WI38 (cell line): ENCODE measurements at regions not wholly inside any gene's neighbourhood (a gene's known extent, or its start where the extent isn't known, plus 50 kb on each side); places are given as distances from the start of the nearest gene placed in this dataset.
"Not testable (repeated sequence)": the region's sequence is repeated elsewhere in the genome, so short reads cannot be mapped to it uniquely, and the experiment has no call there.

Experiments used
- H3K4me3 ChIP-seq: 2 replicates; pipeline ENCODE4 v1.5.1; 2011; ENCODE audit warnings: low read depth, mild to moderate bottlenecking, control low read depth, low read length

DNA sequence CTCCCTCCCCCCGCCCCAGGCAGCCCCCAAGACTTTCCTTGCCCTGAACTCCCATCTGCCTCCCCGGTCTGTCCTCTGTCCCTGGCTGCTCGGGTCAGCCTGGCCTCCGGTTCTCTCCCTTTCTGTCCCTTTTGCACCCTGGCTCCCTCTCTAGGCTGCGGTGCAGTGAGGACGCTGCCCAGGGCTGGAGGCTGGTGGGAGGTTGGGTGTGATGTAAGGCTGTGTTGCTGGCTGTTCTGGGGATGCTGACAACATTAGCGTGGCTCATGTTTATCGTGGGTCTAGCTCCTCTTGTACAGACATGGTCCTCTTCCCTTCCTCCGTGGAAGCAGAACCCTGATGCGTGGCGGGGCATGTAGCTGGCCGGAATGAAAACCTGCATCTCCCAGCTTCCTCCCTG lies 357.5 kb downstream of the CNTNAP3B start:
- H3K4me3 ChIP-seq, result not testable (repeated sequence)

DNA sequence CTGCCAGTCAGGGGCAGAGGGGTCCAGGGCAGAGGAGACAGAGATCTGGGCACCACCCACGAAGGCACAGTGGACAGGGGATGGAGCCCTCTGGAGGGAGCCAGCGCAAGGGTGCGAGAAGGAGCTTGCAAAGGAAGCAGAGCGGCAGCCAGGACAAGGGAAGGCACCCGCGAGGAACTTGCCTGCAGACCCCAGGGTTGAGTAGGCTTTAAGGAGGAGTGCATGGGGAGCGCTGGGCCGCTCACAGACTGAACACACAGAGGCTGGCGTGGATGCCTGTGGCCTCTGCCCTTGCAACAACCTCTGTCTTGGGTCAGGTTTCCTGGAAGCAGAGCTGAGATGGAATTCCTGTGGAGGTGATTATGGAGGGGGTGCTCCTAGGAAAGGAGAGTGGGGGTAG lies 374.4 kb downstream of the CNTNAP3B start:
- not testable (repeated sequence) for H3K4me3 ChIP-seq

DNA sequence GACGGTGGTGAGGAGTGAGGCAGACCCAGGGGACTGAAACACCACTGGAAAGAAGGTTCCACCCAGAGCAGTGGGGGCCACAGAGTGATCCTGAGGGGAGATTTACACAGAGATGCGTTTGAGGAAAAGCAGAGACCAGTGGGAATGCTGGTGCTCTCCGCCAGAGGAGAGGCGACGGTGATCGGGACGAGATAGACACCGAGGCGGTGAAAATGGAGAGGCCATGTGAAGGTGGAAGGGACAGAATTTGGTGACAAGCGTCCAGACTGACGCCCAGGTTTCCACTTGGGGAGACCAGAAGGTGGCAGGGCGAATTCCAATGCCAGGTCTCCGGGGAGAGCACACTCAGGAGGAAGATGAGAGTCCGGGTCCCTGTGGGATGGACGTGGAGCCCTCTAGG lies 374.8 kb downstream of the CNTNAP3B start:
- H3K4me3 ChIP-seq, result not testable (repeated sequence)

DNA sequence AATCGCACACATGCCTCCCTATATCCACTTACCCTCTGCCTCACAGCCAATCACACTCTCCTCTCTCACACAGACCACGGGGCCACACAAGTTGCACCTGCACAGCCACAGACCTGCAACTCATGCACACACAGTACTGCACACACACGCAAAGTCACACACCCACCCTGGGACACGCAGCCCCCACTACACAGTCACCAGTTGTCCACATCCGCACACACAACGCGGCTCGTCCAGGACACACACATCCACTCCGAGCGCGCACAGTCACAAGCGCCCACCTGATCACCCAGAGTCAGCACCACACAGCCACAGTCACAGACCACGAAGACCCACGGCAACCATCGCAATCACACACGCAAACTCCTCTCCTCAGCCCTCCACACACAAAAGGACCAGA lies 387.3 kb downstream of the CNTNAP3B start:
- not testable (repeated sequence) for H3K4me3 ChIP-seq

DNA sequence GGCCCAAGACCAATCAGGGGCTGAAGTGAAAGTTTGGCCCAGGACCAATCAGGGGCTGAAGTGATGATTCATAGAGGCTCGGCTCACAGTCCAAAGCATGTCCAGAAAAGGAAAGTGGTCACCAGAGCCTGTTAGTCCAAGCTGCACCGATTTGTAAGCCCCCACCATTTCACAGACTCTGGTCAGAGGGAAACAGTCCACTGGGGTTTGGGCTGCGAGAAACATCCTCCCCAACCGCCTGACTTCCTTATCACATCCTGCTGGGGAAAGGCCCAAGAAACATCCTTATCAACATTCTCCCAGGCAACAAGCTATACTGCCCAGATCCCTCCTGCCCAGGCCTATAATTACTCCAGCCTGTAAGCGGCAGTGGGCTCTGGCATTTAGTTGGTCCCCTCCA lies 388.1 kb downstream of the CNTNAP3B start:
- not testable (repeated sequence) for H3K4me3 ChIP-seq

DNA sequence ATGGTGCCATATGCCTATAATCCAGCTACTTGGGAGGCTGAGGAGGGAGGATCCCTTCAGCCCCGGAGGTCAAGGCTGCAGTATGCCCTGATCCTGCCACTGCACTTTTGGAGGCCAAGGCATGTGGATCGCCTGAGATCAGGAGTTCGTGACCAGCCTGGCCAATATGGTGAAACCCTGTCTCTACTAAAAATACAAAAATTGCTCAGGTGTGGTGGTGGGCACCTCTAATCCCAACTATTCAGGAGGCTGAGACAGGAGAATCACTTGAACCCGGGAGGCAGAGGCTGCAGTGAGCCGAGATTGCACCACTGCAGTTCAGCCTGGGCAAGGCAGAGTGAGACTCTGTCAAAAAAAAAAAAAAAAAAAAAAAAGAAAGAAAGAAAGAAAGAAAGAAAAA lies 390.5 kb downstream of the CNTNAP3B start:
- not testable (repeated sequence) for H3K4me3 ChIP-seq

DNA sequence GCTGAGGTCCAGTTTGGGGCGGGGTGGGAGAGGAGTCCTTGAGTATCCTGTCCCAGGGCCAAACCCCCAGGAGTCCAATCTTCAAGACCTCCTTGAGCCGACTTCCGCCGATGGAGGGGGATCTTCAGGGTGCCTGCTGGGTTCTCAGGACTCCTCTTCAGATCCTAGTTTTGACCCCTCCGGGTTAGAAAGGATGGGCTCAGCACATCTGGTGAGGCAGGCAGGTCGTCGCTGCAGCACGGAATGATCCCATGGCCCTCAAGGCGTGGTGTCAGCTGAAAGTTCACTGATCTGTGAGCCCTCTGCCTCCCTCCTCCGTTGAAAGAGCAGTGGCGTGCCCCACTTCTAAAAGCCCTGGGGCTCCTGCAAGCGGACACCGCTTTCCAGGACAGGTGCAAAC lies 430.0 kb downstream of the CNTNAP3B start:
- H3K4me3 ChIP-seq, result not testable (repeated sequence)

DNA sequence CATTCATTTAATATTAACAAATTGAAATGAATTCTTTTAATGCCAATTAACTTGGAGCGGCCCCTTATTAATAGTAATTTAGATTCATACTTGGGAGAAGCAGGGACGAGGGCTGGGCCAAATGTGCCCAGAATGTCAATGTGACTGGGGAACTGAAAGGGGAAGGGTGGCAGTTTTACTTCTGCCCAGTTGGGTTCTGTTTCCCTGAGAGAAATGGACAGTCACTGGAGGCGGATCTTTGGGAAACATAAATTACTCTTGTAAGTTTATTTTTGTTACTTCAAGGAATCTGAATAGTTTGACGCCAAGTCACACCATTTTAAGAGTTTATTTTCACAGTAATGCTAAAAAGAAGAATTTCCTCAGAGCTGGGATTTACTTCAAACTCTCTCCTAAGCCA lies 432.1 kb downstream of the CNTNAP3B start:
- not testable (repeated sequence) for H3K4me3 ChIP-seq

DNA sequence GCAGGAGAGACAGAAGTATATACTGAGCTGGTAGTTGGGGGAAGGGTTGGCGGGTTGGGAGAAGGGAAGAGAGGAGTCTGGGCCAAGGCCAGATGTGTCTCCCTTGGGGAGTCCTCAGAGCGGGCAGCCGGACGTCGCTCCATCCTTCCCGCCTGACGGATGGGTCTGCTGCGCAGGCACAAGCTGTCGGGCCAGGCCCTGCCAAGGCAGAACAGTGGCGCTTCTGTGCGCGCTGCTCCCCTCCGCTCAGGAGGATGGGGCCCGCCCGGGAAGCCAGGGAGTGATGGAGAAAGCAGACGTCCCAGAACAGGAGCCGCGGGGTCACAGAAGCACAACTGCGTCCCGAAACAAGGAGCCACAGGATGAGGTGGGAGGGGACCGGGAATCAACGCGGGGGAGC lies 449.9 kb downstream of the CNTNAP3B start:
- not testable (repeated sequence) for H3K4me3 ChIP-seq

DNA sequence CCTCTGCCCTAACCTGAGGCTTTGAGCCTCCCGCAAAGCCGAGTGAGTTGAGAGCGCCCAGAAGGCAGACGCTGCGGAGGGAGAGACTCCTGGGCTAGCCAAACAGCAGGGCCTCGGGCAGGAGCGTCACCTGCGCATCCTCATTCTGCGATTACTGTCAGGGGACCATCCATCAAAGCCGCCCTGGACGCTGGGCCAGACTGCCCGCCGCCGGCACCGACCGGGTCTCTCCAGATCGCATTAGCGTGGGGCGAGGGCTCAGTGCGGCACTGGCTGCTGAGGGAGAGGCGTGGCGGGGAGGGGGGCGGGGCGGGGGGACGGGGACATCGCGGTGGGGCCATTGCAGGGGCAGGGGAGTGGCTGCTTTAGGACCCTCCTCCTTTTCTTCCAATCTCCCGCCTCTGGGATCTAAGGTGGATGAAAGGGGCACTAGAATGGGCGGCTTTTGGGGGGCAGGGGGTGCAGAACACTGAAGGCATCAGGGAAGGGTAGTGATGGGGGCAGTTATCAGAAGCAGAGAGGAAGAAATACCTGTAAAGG lies 465.7 kb downstream of the CNTNAP3B start:
- H3K4me3 ChIP-seq, result not testable (repeated sequence)

DNA sequence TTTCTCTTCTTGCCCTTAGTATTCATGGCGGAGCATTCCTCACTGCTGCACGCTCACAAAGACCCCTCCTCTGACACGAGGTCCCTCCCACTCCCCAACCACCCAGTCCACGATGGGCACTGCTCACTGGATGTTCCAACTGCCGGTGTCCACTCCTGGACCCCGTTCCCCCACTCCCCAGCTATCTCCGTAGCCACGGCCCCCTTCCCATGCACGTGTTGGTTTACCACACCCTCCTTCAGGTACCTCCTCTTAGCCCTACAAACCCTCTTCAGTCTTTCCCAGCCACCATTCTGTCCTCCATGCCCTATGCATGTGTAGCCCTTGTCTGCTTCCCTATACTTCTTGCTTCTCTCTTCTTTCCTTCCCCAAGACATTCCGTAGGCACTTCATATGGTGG lies 469.6 kb upstream of the ZNG1F start:
- not testable (repeated sequence) for H3K4me3 ChIP-seq

DNA sequence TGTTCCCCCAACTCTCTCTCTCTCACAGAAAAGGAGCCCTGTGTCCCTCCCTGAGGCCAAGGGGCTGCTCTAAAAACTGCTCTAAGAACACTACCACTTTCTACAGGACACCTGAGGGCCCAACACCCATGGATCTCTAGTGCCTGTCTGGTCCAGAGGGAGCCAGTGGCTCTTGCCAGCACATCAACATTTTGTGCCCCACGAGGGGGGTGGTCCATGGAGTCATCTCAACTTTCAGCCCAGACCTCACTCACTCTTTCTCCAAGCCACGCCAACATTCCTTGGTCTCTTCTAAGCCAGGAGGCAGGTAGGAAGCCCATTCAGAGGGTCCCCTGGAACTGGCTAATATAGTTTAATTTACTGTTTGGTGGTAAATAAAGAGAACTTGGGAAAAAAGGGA lies 469.0 kb upstream of the ZNG1F start:
- H3K4me3 ChIP-seq, result not testable (repeated sequence)

DNA sequence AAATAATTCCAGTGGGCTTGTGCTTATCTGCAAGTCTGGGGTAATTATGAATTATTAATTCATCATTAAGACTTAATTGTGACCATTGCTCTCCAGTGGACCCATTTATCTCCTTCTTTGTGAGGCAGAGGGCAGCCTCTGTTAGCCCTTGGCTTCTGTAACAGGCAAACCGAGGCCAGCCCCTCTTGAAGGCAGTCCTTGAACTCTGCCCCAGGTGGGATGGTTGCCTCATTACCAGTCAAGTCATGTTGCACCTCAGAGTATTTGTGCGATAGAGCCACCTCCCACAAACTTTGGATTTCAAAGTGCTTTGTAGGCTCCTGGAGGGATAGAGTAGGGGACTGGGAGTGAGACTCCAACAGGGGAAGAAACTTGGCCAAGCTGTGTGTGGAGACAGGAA lies 468.0 kb upstream of the ZNG1F start:
- not testable (repeated sequence) for H3K4me3 ChIP-seq

DNA sequence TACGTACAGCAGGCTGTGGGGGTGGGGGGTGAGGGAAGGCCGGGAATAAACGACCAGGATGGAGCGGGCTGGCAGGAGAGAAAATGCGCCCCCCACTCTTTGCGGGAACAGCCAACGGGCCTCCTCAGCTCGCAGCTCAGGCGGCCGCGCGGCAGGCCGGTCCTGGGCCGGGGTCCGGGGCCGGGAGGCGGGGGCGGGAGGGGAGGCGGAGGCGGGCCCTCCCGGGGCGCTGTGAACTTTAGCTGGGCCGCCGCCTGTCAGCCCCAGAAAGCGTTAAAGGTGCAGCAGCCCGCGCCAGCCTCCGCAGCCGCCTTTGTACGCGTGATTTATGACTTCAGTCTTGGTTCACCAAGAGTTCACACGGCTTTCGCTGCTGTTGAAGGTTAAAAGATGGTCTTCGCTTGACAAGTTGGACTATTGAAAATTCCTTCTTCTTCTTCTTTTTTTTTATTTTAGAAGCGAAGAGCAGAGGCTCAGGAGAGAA lies 466.0 kb upstream of the ZNG1F start:
- not testable (repeated sequence) for H3K4me3 ChIP-seq

DNA sequence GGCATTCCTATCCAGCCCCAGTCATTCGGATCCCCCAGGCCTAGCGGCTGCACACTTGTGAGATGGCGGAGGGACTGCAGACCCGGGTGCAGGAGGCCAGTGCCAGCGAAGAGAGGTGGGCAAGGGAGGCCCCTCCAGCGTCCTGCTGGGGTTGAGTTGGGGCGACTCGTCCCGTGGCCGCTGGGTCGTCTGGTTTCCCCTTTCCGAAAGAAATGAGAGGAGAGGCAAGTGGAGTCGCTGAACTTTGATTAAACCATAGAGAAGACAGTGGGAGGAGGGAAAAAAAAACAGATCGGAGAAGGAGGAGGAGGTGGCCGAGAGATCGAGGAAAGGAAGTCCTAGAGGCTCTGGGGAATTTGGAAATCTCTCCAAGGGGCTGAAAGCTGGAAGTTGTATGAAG lies 465.2 kb upstream of the ZNG1F start:
- H3K4me3 ChIP-seq, result not testable (repeated sequence)

DNA sequence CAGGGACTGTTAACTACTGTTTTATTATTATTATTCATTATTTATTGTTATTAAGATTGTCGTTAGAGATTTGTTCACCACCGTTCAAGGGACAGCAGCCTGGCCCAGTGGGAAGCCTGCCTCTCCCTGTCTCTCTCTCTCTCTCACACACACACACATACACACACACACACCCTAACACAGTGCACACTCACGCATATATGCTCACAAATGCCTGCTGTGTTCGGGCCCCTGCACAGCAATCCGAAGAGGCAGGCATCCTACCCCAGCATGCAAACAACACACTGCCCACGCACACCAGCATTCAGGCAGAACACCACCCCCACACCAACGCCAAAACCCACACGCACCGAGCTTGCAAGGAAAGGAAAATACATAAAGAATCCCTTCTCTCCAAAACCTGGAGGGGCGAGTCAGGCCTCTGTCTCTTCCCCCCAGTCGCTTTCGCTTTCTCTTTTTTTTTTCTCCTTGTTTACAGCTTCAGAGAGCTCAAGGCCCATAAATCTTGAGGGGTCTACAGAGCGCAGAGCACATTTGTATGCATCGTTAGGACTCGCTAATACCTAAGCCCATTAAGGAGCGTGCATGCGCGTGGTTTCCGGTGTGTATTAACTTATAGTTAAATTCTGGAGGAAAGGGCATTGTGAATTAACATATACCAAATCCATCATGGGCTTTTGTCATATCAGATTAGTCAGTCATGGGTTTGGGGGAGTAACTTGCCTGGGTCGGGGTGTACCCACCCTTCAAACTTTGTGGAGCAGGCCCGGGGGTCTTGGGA lies 464.6 kb upstream of the ZNG1F start:
- not testable (repeated sequence) for H3K4me3 ChIP-seq

DNA sequence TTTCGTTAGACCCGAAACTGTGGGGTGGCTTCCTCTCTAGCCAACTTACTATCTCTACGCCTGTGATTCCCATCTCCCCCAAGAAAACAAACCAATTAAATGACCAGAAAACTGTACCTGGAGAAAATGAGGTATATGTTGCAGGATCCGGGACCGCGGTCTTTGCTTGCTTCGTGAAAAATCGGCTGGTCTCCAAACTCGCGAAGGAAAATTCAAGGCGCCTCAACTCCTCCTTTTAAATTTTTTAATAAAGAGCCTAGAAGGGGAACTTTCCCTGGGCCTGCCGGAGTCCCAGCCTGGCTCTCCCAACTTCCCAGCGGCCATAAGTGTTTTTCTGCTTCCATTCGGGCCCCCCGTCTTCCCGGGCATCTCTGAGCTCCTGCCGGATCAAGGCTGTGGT lies 463.7 kb upstream of the ZNG1F start:
- H3K4me3 ChIP-seq, result not testable (repeated sequence)

DNA sequence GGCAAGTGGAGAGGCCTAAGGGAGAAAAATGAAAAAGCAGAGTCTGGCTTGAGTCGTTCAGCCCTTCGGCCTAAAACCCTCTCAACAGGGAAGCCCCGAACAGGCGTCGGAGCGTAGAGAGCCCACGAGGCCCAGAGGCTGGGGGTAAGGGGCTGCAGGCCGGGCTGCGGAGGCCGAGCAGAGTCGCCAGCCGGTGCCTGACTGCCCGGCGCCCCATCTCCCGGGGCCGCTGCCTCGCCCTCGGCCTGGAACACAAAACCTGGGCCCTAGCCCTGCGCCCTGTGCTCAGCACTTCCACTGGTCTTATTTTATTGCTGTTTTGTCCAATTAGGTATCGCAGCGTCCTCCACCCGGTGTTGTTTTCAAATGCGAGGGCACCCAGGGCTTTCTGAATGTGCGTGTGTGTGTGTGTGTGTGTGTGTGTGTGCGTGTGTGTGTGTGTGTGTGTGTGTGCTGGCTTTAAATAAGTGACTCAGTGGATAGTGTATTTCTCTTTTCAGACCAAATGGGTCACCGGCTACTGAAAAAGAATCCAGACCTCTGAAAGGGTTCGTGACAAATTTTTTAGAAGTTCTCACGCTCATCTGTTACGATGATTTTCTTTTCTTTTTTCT lies 463.1 kb upstream of the ZNG1F start:
- H3K4me3 ChIP-seq, result not testable (repeated sequence)

DNA sequence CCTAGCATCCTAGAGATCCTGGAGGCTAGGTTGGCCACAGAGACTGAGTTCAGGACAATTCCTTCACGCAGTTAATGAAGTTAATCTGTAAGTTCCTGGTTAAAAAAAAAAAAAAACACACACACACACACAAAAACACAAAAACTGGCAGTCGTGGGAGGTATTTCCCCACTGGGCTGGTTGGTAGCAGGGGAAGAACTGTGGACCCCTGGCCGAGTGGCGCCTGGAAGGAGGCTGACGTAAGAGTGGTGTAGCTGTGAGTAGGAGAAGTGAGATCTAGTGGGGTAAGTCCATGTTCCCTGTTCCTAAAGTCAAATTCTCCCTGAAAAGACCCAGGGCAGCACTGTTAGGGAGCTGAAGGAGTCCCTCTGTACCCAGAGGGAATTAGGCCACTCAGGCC lies 461.0 kb upstream of the ZNG1F start:
- H3K4me3 ChIP-seq, result not testable (repeated sequence)

DNA sequence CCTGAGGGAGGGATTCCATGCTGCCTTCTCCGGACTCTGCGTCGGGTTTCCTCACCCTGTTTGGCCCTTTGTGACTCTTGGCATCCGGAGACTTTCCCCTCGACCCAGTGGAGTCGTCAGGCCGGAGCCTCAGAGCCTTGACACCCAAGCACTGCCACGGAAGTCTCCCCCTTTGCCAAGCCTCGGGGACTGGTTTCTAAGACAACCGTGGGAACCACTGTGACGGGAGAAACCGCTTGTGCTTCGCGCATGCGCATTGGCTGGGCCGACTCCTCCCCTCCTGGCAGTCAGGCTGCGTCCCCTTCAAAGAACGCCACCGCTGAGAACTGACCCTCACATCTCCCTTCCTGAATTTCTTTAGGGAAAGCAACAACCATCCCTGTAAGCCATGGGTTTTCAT lies 459.4 kb upstream of the ZNG1F start:
- not testable (repeated sequence) for H3K4me3 ChIP-seq

DNA sequence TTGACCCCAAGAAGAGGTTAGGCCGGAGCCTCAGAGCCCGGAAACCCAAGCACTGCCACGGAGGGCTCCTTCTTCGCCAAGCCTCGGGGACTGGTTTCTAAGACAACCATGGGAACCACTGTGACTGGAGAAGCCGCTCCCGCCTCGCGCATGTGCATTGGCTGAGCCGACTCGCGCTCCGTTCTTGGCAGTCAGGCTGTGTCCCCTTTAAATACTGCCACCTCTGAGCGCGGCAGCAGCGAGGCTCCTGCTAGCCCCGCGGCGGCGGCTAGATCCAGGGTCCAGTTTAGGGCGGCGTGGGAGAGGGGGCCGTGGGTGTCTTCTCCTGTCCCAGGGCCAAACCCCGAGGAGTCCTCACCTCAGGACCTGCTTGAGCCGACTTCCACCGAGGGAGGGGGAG lies 457.1 kb upstream of the ZNG1F start:
- not testable (repeated sequence) for H3K4me3 ChIP-seq
